IMR-90 (cell line): ENCODE measurements at regions not wholly inside any gene's neighbourhood (a gene's known extent, or its start where the extent isn't known, plus 50 kb on each side); places are given as distances from the start of the nearest gene placed in this dataset.

Experiments
- ATAC-seq: fragments of 200-7000 bp; cut with Tn5 transposase; 2 replicates; pipeline ENCODE4 v1.9.1; 2020; ENCODE audit warnings: low read depth, mild to moderate bottlenecking, moderate library complexity
- BruUV-seq: library from RNA; stranded (reverse); fragments of 400-500 nt; replicated peaks from 2 replicates; lab custom pipeline; 2021; lab: Mats Ljungman, UMichigan
- CTCF ChIA-PET: fragments of 300-600 bp; formaldehyde crosslinking; extraction: SDS; loops from one replicate; lab custom pipeline; 2021; ENCODE audit warnings: antibody characterized with exemption; lab: Yijun Ruan, JAX
- POLR2A ChIA-PET: fragments of 300-600 bp; sonication (Branson Sonifier 250); formaldehyde crosslinking; loops from one replicate; lab custom pipeline; 2022; ENCODE audit warnings: antibody characterized with exemption; ENCODE audit not compliant: unreplicated experiment; lab: Charles Lee
- DNase-seq: peaks from one replicate; pipeline ENCODE4 v3.0.0; 2013
- H2AFZ ChIP-seq: replicated peaks from 2 replicates; pipeline ENCODE3; 2013; ENCODE audit warnings: low read length, mild to moderate bottlenecking; ENCODE audit not compliant: poor library complexity
- H2AK5ac ChIP-seq: 2 replicates; pipeline ENCODE4 v1.6.1; 2013; ENCODE audit warnings: low read depth, low read length, inconsistent platforms
- H2AK9ac ChIP-seq: replicated peaks from 2 replicates; pipeline ENCODE3; 2013; ENCODE audit warnings: mild to moderate bottlenecking, low read depth, low read length, moderate library complexity; ENCODE audit not compliant: poor library complexity
- H2BK120ac ChIP-seq: 2 replicates; pipeline ENCODE4 v1.6.1; 2013; ENCODE audit warnings: low read depth, low read length, inconsistent platforms
- H2BK15ac ChIP-seq: 3 replicates; pipeline ENCODE4 v1.6.1; 2013; ENCODE audit warnings: low read depth, low read length, inconsistent platforms
- H2BK20ac ChIP-seq: 2 replicates; pipeline ENCODE4 v1.6.1; 2013; ENCODE audit warnings: low read depth, mild to moderate bottlenecking, inconsistent platforms, low read length, moderate library complexity
- H2BK5ac ChIP-seq: 2 replicates; pipeline ENCODE4 v1.6.1; 2013; ENCODE audit warnings: mild to moderate bottlenecking, low read depth, low read length, inconsistent platforms; ENCODE audit not compliant: poor library complexity, severe bottlenecking
- H3K14ac ChIP-seq: replicated peaks from 2 replicates; pipeline ENCODE4 v1.6.1; 2013; ENCODE audit warnings: low read depth, low read length, inconsistent platforms
- H3K18ac ChIP-seq: 2 replicates; pipeline ENCODE4 v1.6.1; 2013; ENCODE audit warnings: low read depth, low read length, control low read depth
- H3K23ac ChIP-seq: 2 replicates; pipeline ENCODE4 v1.6.1; 2013; ENCODE audit warnings: low read depth, low read length, inconsistent platforms
- H3K27ac ChIP-seq: 2 replicates; pipeline ENCODE4 v1.5.1; 2013; ENCODE audit warnings: mild to moderate bottlenecking, control low read depth, low read length; ENCODE audit not compliant: insufficient read depth
- H3K27me3 ChIP-seq: 2 replicates; pipeline ENCODE4 v1.6.1; 2013; ENCODE audit warnings: low read length; ENCODE audit not compliant: control insufficient read depth, insufficient read depth
- H3K36me3 ChIP-seq: 2 replicates; pipeline ENCODE4 v1.6.1; 2013; ENCODE audit warnings: low read length, mixed read lengths; ENCODE audit not compliant: control insufficient read depth, insufficient read depth
- H3K4ac ChIP-seq: 2 replicates; pipeline ENCODE4 v1.6.1; 2013; ENCODE audit warnings: low read depth, low read length, inconsistent platforms
- H3K4me1 ChIP-seq: 2 replicates; pipeline ENCODE4 v1.6.1; 2013; ENCODE audit warnings: low read length, mixed read lengths; ENCODE audit not compliant: control insufficient read depth, insufficient read depth
- H3K4me2 ChIP-seq: 2 replicates; pipeline ENCODE4 v1.6.1; 2013; ENCODE audit warnings: low read depth, mild to moderate bottlenecking, control low read depth, low read length, moderate library complexity
- H3K4me3 ChIP-seq: 2 replicates; pipeline ENCODE4 v1.5.1; 2013; ENCODE audit warnings: low read depth, mild to moderate bottlenecking, control low read depth, low read length, moderate library complexity; ENCODE audit not compliant: insufficient read depth
- H3K56ac ChIP-seq: 2 replicates; pipeline ENCODE4 v1.6.1; 2013; ENCODE audit warnings: low read length, inconsistent platforms; ENCODE audit not compliant: insufficient read depth; ENCODE audit errors: extremely low read depth
- H3K79me1 ChIP-seq, 2 experiments: 2 replicates each; pipeline ENCODE4 v1.6.1; 2013; ENCODE audit warnings: low read length in 2 of 2, inconsistent platforms in 1 of 2, low read depth in 1 of 2
- H3K9ac ChIP-seq: 2 replicates; pipeline ENCODE4 v1.6.1; 2013; ENCODE audit warnings: low read depth, low read length, control low read depth
- H3K9me1 ChIP-seq: 2 replicates; pipeline ENCODE4 v1.6.1; 2013; ENCODE audit warnings: low read length, inconsistent platforms; ENCODE audit not compliant: insufficient read depth
- H3K9me3 ChIP-seq: 2 replicates; pipeline ENCODE4 v1.6.1; 2013; ENCODE audit warnings: low read length; ENCODE audit not compliant: control insufficient read depth, insufficient read depth
- H4K20me1 ChIP-seq: 2 replicates; pipeline ENCODE4 v1.6.1; 2013; ENCODE audit warnings: low read length, inconsistent platforms; ENCODE audit not compliant: insufficient read depth
- H4K5ac ChIP-seq: 2 replicates; pipeline ENCODE4 v1.6.1; 2013; ENCODE audit warnings: mild to moderate bottlenecking, low read depth, low read length, control low read depth
- H4K8ac ChIP-seq, 2 experiments: 2 replicates each; pipeline ENCODE4 v1.6.1; 2013; ENCODE audit warnings: low read depth in 2 of 2, low read length in 2 of 2, control low read depth in 1 of 2, inconsistent platforms in 1 of 2
- H4K91ac ChIP-seq: 2 replicates; pipeline ENCODE4 v1.6.1; 2013; ENCODE audit warnings: low read depth, low read length, inconsistent platforms; ENCODE audit not compliant: insufficient read depth
- BHLHE40 ChIP-seq: fragments of 150-350 bp; IDR thresholded peaks from 2 replicates; pipeline ENCODE4 v1.6.1; 2016; ENCODE audit warnings: mild to moderate bottlenecking, low read depth, low read length
- CEBPB ChIP-seq: IDR thresholded peaks from 2 replicates; pipeline ENCODE4 v1.6.1; 2012; ENCODE audit warnings: low read depth, low read length, improper control_type of control experiment
- CHD1 ChIP-seq: IDR thresholded peaks from 2 replicates; pipeline ENCODE4 v1.6.1; 2012; ENCODE audit warnings: low read depth, low read length, improper control_type of control experiment
- ELK1 ChIP-seq: fragments of 150-350 bp; IDR thresholded peaks from 2 replicates; pipeline ENCODE4 v1.6.1; 2016; ENCODE audit warnings: low read depth, mild to moderate bottlenecking, low read length, moderate library complexity, borderline replicate concordance
- FOS ChIP-seq: fragments of 150-350 bp; IDR thresholded peaks from 2 replicates; pipeline ENCODE4 v1.6.1; 2016; ENCODE audit warnings: low read depth, low read length
- MAFK ChIP-seq: IDR thresholded peaks from 2 replicates; pipeline ENCODE4 v1.6.1; 2012; ENCODE audit warnings: low read depth, low read length, improper control_type of control experiment
- MAZ ChIP-seq: IDR thresholded peaks from 2 replicates; pipeline ENCODE4 v1.6.1; 2012; ENCODE audit warnings: low read depth, mild to moderate bottlenecking, low read length, improper control_type of control experiment, moderate library complexity, borderline replicate concordance
- MXI1 ChIP-seq: IDR thresholded peaks from 2 replicates; pipeline ENCODE4 v1.6.1; 2012; ENCODE audit warnings: low read depth, mild to moderate bottlenecking, low read length, moderate library complexity, borderline replicate concordance
- NFE2L2 ChIP-seq: fragments of 150-350 bp; IDR thresholded peaks from 2 replicates; pipeline ENCODE4 v1.6.1; 2016; ENCODE audit warnings: low read depth, mild to moderate bottlenecking, low read length
- POLR2A ChIP-seq: IDR thresholded peaks from 2 replicates; pipeline ENCODE4 v1.6.1; 2012; ENCODE audit warnings: mild to moderate bottlenecking, low read depth, low read length
- RAD21 ChIP-seq: IDR thresholded peaks from 2 replicates; pipeline ENCODE4 v1.6.1; 2012; ENCODE audit warnings: low read length, improper control_type of control experiment
- RCOR1 ChIP-seq: IDR thresholded peaks from 2 replicates; pipeline ENCODE4 v1.6.1; 2012; ENCODE audit warnings: mild to moderate bottlenecking, low read length, improper control_type of control experiment; ENCODE audit not compliant: insufficient replicate concordance
- RFX5 ChIP-seq: IDR thresholded peaks from 2 replicates; pipeline ENCODE4 v1.8.0; 2012; ENCODE audit warnings: low read depth, mild to moderate bottlenecking, low read length, moderate library complexity
- SMC3 ChIP-seq: fragments of 150-350 bp; IDR thresholded peaks from 2 replicates; pipeline ENCODE4 v1.6.1; 2016; ENCODE audit warnings: low read depth, mild to moderate bottlenecking, antibody characterized with exemption, low read length, moderate library complexity
- WGBS, 2 experiments: methylation state at CpG; one replicate each; pipeline versions ENCODE4 v1.1.5 to v1.1.7; 2013; ENCODE audit warnings: missing lambda C conversion rate in 2 of 2; ENCODE audit not compliant: insufficient read length in 1 of 2; ENCODE audit errors: extremely low coverage in 2 of 2; 5-methylcytosine and 5-hydroxymethylcytosine counted together
- dilution Hi-C: fragments of 300-500 bp; cut with HindIII; formaldehyde crosslinking; loops from one replicate; pipeline ENCODE4 v1.14.3; 2018; ENCODE audit warnings: low sequenced_read_pairs; ENCODE audit not compliant: unreplicated experiment
- in situ Hi-C: fragments of 300-500 bp; cut with MboI; formaldehyde crosslinking; loops from 3 replicates; pipeline ENCODE4 v1.14.3; 2019; ENCODE audit warnings: low sequenced_read_pairs, inconsistent platforms, mixed read lengths
- intact Hi-C: fragments of 100-400 bp; cut with micrococcal nuclease; formaldehyde crosslinking; loops from 2 replicates; pipeline ENCODE4 v1.10.0; 2022
- TF ChIP-seq, protein P1 (sequence below): fragments of 150-350 bp; IDR thresholded peaks from 2 replicates; pipeline ENCODE4 v1.6.1; 2017; ENCODE audit warnings: mild to moderate bottlenecking, antibody characterized with exemption, low read length, low read depth

DNA sequence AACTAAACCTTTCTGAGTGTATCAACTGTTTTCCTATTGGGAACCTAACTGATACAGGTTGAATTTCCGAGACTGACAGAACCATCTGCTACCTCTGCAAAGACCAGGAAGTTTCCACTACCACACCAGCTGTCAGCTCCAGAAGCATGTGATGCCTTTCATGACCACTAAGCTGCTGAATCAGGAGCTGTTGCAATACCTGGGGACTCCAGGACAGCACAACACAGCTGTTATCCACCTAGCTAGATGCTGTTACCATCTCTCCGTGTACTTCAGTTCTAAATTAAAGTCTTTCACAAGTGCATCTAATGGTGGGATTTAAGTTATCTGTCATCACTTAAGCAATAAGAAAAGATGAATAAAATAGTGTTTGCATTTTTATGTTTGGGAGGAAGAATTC is 158.2 kb upstream of the IMPG1 start:
- H3K27ac ChIP-seq: no peak overlapping the region
- no peak overlapping the region for H3K4ac ChIP-seq
- H3K9ac ChIP-seq: no peak overlapping the region
- dilution Hi-C loops (no loop called here), intact Hi-C loops (no loop called here), in situ Hi-C loops (no loop called here)
- BruUV-seq: no TSS peak
- H4K20me1 ChIP-seq: no peaks in the 10 kb centered on the region
- H3K4me2 ChIP-seq: no peak overlapping the region
- H4K91ac ChIP-seq: no peak overlapping the region
- H3K9me3 ChIP-seq: peaks cover 2% of the 10 kb centered on the region
- ChIA-PET POLR2A (no interaction called here), CTCF (no interaction called here)
- H3K18ac ChIP-seq: no peak overlapping the region
- no peak overlapping the region for H2BK5ac ChIP-seq
- 60% methylated on average over 1 of the region's 2 CpGs; no CpG with 5 or more reads in 1 of the 2 experiments for WGBS, 2 experiments
- H2BK120ac ChIP-seq: no peak overlapping the region
- no peak overlapping the region for H3K56ac ChIP-seq
- no peak for TF ChIP-seq CEBPB
- TF ChIP-seq MXI1: no peak
- no peak for TF ChIP-seq MAZ
- no peak for TF ChIP-seq RAD21
- TF ChIP-seq SMC3: no peak
- TF ChIP-seq POLR2A: no peak
- TF ChIP-seq FOS: no peak
- no peak for TF ChIP-seq NFE2L2
- TF ChIP-seq, protein P1, sequence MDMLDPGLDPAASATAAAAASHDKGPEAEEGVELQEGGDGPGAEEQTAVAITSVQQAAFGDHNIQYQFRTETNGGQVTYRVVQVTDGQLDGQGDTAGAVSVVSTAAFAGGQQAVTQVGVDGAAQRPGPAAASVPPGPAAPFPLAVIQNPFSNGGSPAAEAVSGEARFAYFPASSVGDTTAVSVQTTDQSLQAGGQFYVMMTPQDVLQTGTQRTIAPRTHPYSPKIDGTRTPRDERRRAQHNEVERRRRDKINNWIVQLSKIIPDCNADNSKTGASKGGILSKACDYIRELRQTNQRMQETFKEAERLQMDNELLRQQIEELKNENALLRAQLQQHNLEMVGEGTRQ: no peak
- TF ChIP-seq MAFK: no peak
- TF ChIP-seq BHLHE40: no peak
- TF ChIP-seq CHD1: no peak
- TF ChIP-seq RFX5: no peak
- TF ChIP-seq ELK1: no peak
- no peak for TF ChIP-seq RCOR1
- no peak overlapping the region for H2BK15ac ChIP-seq
- H3K9me1 ChIP-seq: no peaks in the 10 kb centered on the region
- no peak overlapping the region for H4K8ac ChIP-seq
- no peak overlapping the region for H3K4me3 ChIP-seq
- ATAC-seq (no peak), DNase-seq (no peak)
- no peak overlapping the region for H2BK20ac ChIP-seq
- no peak overlapping the region for H3K23ac ChIP-seq
- H3K79me1 ChIP-seq: no peaks in the 10 kb centered on the region
- no peak overlapping the region for H2AFZ ChIP-seq
- H4K5ac ChIP-seq: no peak overlapping the region
- no peak overlapping the region for H2AK9ac ChIP-seq
- no peaks in the 10 kb centered on the region for H3K36me3 ChIP-seq
- H2AK5ac ChIP-seq: no peak overlapping the region
- H3K14ac ChIP-seq: no peak overlapping the region
- no peaks in the 10 kb centered on the region for H3K4me1 ChIP-seq
- H3K27me3 ChIP-seq: no peaks in the 10 kb centered on the region
